ENCODE measurements at regions not wholly inside any gene's neighbourhood (a gene's known extent, or its start where the extent isn't known, plus 50 kb on each side); places are given as distances from the start of the nearest gene placed in this dataset.

DNA sequence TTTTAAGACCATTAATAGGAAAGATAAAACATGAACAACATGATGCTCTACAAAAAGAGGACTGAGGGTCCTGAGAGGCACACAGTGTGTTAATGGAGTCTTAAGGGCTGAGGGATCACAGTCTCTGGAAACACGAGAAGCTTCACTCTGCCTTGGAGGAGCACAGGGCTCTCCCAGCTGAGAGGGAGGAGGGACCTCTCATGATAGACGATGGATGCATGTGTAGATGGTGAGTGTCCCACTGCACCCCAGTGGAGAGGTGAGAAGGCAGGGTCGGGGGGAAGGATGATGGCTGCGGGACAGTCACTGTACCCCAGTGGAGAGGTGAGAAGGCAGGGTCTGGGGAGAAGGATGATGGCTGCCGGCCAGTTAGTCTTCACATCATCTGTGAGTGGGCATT lies 613.4 kb downstream of the IRX1 start:
- 76 to 81% (median 80%) methylated on average over 5 of the region's 5 CpGs for WGBS, 5 donors
- Histone ChIP-seq H3K36me3 (no peaks in the 10 kb centered on the region), H3K27ac (no peak overlapping the region), H3K4me1 (no peaks in the 10 kb centered on the region), H3K9me3 (no peaks in the 10 kb centered on the region), H3K27me3 (no peaks in the 10 kb centered on the region), H3K4me3 (no peak overlapping the region)
- intact Hi-C loops (cut with DNase I; ENCODE audit: low total_unique reads) = no loop called here
- TF ChIP-seq, protein P1, sequence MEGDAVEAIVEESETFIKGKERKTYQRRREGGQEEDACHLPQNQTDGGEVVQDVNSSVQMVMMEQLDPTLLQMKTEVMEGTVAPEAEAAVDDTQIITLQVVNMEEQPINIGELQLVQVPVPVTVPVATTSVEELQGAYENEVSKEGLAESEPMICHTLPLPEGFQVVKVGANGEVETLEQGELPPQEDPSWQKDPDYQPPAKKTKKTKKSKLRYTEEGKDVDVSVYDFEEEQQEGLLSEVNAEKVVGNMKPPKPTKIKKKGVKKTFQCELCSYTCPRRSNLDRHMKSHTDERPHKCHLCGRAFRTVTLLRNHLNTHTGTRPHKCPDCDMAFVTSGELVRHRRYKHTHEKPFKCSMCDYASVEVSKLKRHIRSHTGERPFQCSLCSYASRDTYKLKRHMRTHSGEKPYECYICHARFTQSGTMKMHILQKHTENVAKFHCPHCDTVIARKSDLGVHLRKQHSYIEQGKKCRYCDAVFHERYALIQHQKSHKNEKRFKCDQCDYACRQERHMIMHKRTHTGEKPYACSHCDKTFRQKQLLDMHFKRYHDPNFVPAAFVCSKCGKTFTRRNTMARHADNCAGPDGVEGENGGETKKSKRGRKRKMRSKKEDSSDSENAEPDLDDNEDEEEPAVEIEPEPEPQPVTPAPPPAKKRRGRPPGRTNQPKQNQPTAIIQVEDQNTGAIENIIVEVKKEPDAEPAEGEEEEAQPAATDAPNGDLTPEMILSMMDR (IDR thresholded peaks at IDR 0.05) = no peak
- TF ChIP-seq POLR2AphosphoS5 (IDR thresholded peaks at IDR 0.05) (no peak), EP300 (IDR thresholded peaks at IDR 0.05) (no peak), POLR2A (IDR thresholded peaks at IDR 0.05) (no peak)
- no peak for DNase-seq

- intact Hi-C loops (cut with DNase I; ENCODE audit: low total_unique reads) = no loop called here
- WGBS, 5 donors = 79 to 87% (median 84%) methylated on average over 9 of the region's 9 CpGs
- no peak overlapping the region for H3K27ac ChIP-seq
- H3K9me3 ChIP-seq = no peaks in the 10 kb centered on the region
- no peaks in the 10 kb centered on the region for H3K27me3 ChIP-seq
- H3K4me3 ChIP-seq = no peak overlapping the region
- no peak for DNase-seq
- TF ChIP-seq, protein P1 (IDR thresholded peaks at IDR 0.05) = no peak
- no peak for TF ChIP-seq EP300 (IDR thresholded peaks at IDR 0.05)
- TF ChIP-seq POLR2AphosphoS5 (IDR thresholded peaks at IDR 0.05) = no peak
- TF ChIP-seq POLR2A (IDR thresholded peaks at IDR 0.05) = no peak
- H3K36me3 ChIP-seq = no peaks in the 10 kb centered on the region
- no peaks in the 10 kb centered on the region for H3K4me1 ChIP-seq
Measured at GRCh38 chr5:4212071-4212739, 616.6 kb downstream of the IRX1 start.

DNA sequence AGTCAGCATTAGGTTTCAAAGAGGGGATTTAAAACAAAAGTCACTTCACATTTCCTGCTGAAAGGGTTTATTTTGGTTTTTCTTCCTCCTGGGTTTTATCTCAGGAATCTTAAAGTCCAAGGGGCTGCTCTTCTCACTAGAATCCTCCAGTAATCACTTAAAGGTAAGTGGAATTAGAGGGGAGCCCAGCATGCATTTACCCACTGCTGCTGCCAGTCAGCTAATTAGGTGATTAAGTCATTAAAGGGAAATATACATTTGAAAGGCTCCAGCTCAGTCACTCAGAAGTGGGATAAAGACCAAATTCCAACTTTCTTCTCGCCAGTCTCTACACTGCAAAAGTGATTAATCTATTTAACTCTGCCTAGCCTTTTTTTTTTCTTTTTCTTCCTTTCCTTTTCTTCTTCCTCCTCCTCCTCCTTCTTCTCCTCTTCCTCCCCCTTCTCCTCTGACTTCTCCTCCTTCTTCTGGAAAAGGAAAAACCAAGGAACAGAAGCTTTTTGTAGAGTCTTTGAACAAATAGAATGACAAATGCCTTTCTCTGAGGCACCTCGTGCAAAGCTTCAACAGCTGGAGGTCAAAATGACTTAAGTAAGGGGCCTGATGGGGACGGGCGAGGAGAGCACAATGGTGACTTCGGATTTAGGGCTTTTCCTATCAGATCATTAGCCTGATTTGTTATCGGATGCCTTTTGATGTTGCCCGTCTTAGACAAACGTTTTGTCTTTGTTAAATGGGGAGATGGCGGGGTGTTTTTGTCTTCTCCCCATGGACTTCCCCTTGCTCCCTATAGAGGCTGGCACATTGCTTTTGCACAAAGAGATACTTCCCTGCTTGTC lies 617.6 kb downstream of the IRX1 start:
- intact Hi-C loops (cut with DNase I; ENCODE audit: low total_unique reads) = no loop called here
- H3K4me1 ChIP-seq = no peaks in the 10 kb centered on the region
- WGBS, 5 donors = 22 to 35% (median 31%) methylated on average over 9 of the region's 9 CpGs

GRCh38 chr5:4215143-4215542 lies 619.5 kb downstream of the IRX1 start:
- H3K27me3 ChIP-seq = no peaks in the 10 kb centered on the region
- H3K4me3 ChIP-seq = no peak overlapping the region
- no peaks in the 10 kb centered on the region for H3K36me3 ChIP-seq
- TF ChIP-seq POLR2A (IDR thresholded peaks at IDR 0.05) = no peak
- TF ChIP-seq EP300 (IDR thresholded peaks at IDR 0.05) = no peak
- TF ChIP-seq, protein P1 (IDR thresholded peaks at IDR 0.05) = no peak
- no peak for TF ChIP-seq POLR2AphosphoS5 (IDR thresholded peaks at IDR 0.05)
- no peaks in the 10 kb centered on the region for H3K4me1 ChIP-seq
- intact Hi-C loops (cut with DNase I; ENCODE audit: low total_unique reads) = no loop called here
- no peaks in the 10 kb centered on the region for H3K9me3 ChIP-seq
- H3K27ac ChIP-seq = no peak overlapping the region
- DNase-seq = no peak

More for the DNA sequence above, 617.6 kb downstream of the IRX1 start:
- H3K9me3 ChIP-seq = no peaks in the 10 kb centered on the region
- H3K27me3 ChIP-seq = no peaks in the 10 kb centered on the region
- no peak overlapping the region for H3K4me3 ChIP-seq
- no peak overlapping the region for H3K27ac ChIP-seq
- TF ChIP-seq POLR2AphosphoS5 (IDR thresholded peaks at IDR 0.05) (no peak), EP300 (IDR thresholded peaks at IDR 0.05) (no peak), POLR2A (IDR thresholded peaks at IDR 0.05) (no peak)
- TF ChIP-seq, protein P1 (IDR thresholded peaks at IDR 0.05) = no peak
- no peak for DNase-seq
- no peaks in the 10 kb centered on the region for H3K36me3 ChIP-seq
